ENCODE measurements at regions not wholly inside any gene's neighbourhood (a gene's known extent, or its start where the extent isn't known, plus 50 kb on each side); places are given as distances from the start of the nearest gene placed in this dataset.

DNA sequence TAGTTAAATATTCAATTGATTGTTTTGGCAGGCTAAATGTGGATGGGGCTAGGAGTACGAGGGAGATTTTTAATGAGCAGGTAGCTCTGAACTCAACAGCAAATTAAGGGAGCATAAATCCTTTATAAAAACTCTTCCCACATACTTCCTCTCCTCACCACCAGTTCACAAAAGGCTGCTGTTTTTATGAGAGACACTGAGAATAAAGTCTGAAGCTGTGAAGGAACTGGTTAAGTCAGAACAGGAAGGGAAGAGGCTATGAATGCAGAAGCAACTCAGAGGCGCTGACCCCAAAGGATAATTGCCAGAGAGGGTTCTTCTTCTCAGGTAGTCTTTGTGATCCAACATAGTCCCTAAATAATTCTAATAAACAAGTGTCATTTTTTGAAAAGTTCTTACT lies 406.1 kb downstream of the GPM6A start:
- POLR2A ChIA-PET, result no interaction called here
- Mint-ChIP-seq H3K36me3 (ENCODE audit: low read depth) (no peaks in the 10 kb centered on the region), H3K27ac (no peak overlapping the region), H3K4me3 (no peak overlapping the region), H3K9me3 (ENCODE audit: insufficient read depth) (no peaks in the 10 kb centered on the region), H3K27me3 (ENCODE audit: low read depth) (no peaks in the 10 kb centered on the region), H3K4me1 (ENCODE audit: low read depth) (no peaks in the 10 kb centered on the region)
- CTCF ChIA-PET, result no interaction called here
- DNase-seq (no peak), ATAC-seq (no peak)

- Mint-ChIP-seq H3K27ac (no peak overlapping the region), H3K27me3 (ENCODE audit: low read depth) (no peaks in the 10 kb centered on the region), H3K9me3 (ENCODE audit: insufficient read depth) (peaks cover 6% of the 10 kb centered on the region), H3K4me1 (ENCODE audit: low read depth) (no peaks in the 10 kb centered on the region), H3K4me3 (no peak overlapping the region), H3K36me3 (ENCODE audit: low read depth) (no peaks in the 10 kb centered on the region)
- DNase-seq, result no peak
- ATAC-seq, result no peak
- CTCF ChIA-PET, result no interaction called here
- POLR2A ChIA-PET, result no interaction called here
Observed at GRCh38 chr4:175407926-175408325, 404.1 kb downstream of the GPM6A start.

- ChIA-PET CTCF (no interaction called here), POLR2A (no interaction called here)
- H3K9me3 Mint-ChIP-seq (ENCODE audit: insufficient read depth), result peaks cover 16% of the 10 kb centered on the region
- no peak overlapping the region for H3K27ac Mint-ChIP-seq
- H3K27me3 Mint-ChIP-seq (ENCODE audit: low read depth), result no peaks in the 10 kb centered on the region
- H3K4me1 Mint-ChIP-seq (ENCODE audit: low read depth), result peaks cover 4% of the 10 kb centered on the region
- no peak overlapping the region for H3K4me3 Mint-ChIP-seq
- DNase-seq, result no peak
- ATAC-seq, result no peak
- no peaks in the 10 kb centered on the region for H3K36me3 Mint-ChIP-seq (ENCODE audit: low read depth)
Observed at GRCh38 chr4:175411251-175411650, 400.8 kb downstream of the GPM6A start.

DNA sequence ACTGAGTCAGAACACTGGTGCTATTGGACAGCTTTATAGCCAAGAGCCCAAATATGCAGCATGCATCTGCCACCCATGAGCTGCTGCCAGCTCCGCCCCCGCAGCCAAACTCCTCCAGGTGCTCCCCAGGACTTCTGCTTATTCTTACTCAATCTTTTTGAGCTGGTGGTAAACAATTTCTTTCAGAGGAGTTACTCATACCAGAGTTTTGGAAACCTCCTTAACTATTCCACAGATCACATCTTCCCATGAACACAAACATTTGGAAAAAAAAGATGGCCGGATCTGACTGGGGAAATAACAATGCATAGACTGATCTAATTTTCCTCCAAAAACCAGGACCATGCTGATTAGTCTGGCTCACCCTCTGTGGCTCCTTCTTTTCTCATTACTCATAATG lies 399.9 kb downstream of the GPM6A start:
- Mint-ChIP-seq H3K27me3 (ENCODE audit: low read depth) (no peaks in the 10 kb centered on the region), H3K4me3 (no peak overlapping the region), H3K27ac (no peak overlapping the region), H3K9me3 (ENCODE audit: insufficient read depth) (peaks cover 16% of the 10 kb centered on the region), H3K36me3 (ENCODE audit: low read depth) (no peaks in the 10 kb centered on the region), H3K4me1 (ENCODE audit: low read depth) (peaks cover 4% of the 10 kb centered on the region)
- no peak for DNase-seq
- ATAC-seq, result no peak
- ChIA-PET POLR2A (no interaction called here), CTCF (no interaction called here)

DNA sequence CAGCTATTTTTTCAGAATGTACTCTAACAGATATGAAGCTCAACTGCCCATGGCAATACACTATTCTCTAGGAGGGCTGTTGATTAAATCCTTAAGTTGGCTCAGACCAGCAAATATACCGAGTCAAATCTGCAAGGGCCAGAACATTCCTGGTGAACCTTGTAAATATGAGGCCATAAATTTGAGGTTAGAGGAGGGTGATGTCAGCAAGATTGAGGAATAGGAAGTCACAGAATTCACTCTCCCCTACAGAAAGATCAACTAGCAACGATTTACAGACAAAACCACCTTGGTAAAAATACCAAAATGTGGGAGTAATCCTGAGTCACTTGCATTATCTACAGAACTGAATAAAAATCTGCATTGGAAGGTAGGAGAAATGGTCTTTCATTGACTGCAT lies 399.3 kb downstream of the GPM6A start:
- ChIA-PET POLR2A (no interaction called here), CTCF (no interaction called here)
- DNase-seq (no peak), ATAC-seq (no peak)
- peaks cover 4% of the 10 kb centered on the region for H3K4me1 Mint-ChIP-seq (ENCODE audit: low read depth)
- H3K4me3 Mint-ChIP-seq, result no peak overlapping the region
- no peak overlapping the region for H3K27ac Mint-ChIP-seq
- H3K36me3 Mint-ChIP-seq (ENCODE audit: low read depth), result no peaks in the 10 kb centered on the region
- peaks cover 16% of the 10 kb centered on the region for H3K9me3 Mint-ChIP-seq (ENCODE audit: insufficient read depth)
- no peaks in the 10 kb centered on the region for H3K27me3 Mint-ChIP-seq (ENCODE audit: low read depth)

DNA sequence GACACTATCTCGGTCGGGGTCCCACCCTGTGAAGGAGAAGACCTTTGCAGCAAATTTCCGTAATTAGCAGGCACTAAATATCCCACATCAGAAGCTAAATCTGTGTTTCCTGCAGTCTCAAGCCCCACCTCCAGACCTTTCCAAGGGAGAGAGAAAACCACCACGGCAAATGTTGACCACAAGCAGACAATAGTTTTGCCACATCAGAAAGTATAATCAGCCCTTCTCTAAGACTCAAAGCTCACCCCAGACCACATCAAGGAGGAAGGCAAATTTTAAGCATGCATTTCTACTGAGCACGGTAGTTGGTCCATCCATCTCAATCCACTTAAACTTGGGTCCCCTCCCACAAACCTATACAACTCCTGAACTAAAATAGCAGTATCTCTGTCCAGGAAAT lies 398.5 kb downstream of the GPM6A start:
- ATAC-seq (no peak), DNase-seq (no peak)
- ChIA-PET POLR2A (no interaction called here), CTCF (no interaction called here)
- H3K36me3 Mint-ChIP-seq (ENCODE audit: low read depth), result no peaks in the 10 kb centered on the region
- H3K4me1 Mint-ChIP-seq (ENCODE audit: low read depth), result peaks cover 4% of the 10 kb centered on the region
- no peak overlapping the region for H3K27ac Mint-ChIP-seq
- peaks cover 16% of the 10 kb centered on the region for H3K9me3 Mint-ChIP-seq (ENCODE audit: insufficient read depth)
- no peaks in the 10 kb centered on the region for H3K27me3 Mint-ChIP-seq (ENCODE audit: low read depth)
- H3K4me3 Mint-ChIP-seq, result no peak overlapping the region

DNA sequence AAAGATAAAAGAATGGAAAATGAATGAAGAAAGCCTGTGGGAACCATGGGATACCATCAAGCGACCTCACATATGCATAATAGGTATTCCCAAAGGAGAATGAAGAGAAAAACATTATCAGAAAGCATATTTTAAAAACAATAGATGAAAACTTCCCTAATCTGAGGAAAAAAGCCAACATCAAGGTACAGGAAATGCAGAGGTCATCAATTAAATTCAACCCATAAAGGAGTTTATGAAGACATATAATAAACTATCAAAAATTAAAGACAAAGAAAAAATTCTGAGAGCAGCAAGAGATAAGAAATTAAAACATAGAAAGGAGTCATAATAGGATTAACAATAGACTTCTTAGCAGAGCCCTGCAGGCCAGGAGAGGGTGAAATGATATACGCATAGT lies 397.5 kb downstream of the GPM6A start:
- Mint-ChIP-seq H3K27ac (no peak overlapping the region), H3K4me3 (no peak overlapping the region), H3K27me3 (ENCODE audit: low read depth) (no peaks in the 10 kb centered on the region), H3K4me1 (ENCODE audit: low read depth) (peaks cover 4% of the 10 kb centered on the region), H3K9me3 (ENCODE audit: insufficient read depth) (peaks cover 16% of the 10 kb centered on the region), H3K36me3 (ENCODE audit: low read depth) (no peaks in the 10 kb centered on the region)
- no peak for DNase-seq
- CTCF ChIA-PET, result no interaction called here
- ATAC-seq, result no peak
- POLR2A ChIA-PET, result no interaction called here

GRCh38 chr4:175418516-175418915 lies 393.5 kb downstream of the GPM6A start:
- no peaks in the 10 kb centered on the region for H3K36me3 Mint-ChIP-seq (ENCODE audit: low read depth)
- CTCF ChIA-PET, result no interaction called here
- ATAC-seq (no peak), DNase-seq (no peak)
- POLR2A ChIA-PET, result no interaction called here
- H3K4me1 Mint-ChIP-seq (ENCODE audit: low read depth), result peaks cover 3% of the 10 kb centered on the region
- no peaks in the 10 kb centered on the region for H3K27me3 Mint-ChIP-seq (ENCODE audit: low read depth)
- H3K27ac Mint-ChIP-seq, result no peak overlapping the region
- H3K4me3 Mint-ChIP-seq, result no peak overlapping the region
- peaks cover 9% of the 10 kb centered on the region for H3K9me3 Mint-ChIP-seq (ENCODE audit: insufficient read depth)

DNA sequence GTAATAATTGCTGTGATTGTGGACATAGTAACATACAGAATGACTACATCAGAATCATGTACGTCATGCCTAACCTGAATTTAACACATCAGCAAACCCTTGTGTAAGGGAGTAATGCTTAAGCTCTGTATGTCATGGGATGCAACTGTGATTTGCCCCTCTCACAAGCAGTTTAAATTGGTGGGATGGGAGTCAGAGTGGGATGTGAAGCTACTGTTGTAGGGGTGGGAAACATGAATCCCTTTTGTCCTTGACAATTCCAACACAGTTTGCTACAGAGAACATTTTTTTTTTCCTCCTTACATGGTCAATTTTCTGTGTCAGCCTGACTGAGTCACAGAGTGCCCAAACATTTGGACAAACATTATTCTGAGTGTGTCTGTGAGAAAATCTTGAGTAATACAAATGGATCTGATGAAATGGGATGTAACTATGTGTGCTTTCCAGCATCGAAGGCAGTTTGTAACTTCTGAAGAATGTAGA lies 392.8 kb downstream of the GPM6A start:
- no peak for ATAC-seq
- DNase-seq, result no peak
- POLR2A ChIA-PET, result no interaction called here

GRCh38 chr4:175421506-175421905 lies 390.6 kb downstream of the GPM6A start:
- Mint-ChIP-seq H3K9me3 (ENCODE audit: insufficient read depth) (no peaks in the 10 kb centered on the region), H3K4me3 (no peak overlapping the region), H3K4me1 (ENCODE audit: low read depth) (no peaks in the 10 kb centered on the region), H3K36me3 (ENCODE audit: low read depth) (no peaks in the 10 kb centered on the region), H3K27me3 (ENCODE audit: low read depth) (no peaks in the 10 kb centered on the region), H3K27ac (no peak overlapping the region)
- ChIA-PET CTCF (no interaction called here), POLR2A (no interaction called here)
- DNase-seq (no peak), ATAC-seq (no peak)

More for the DNA sequence above, 392.8 kb downstream of the GPM6A start:
- Mint-ChIP-seq H3K27ac (no peak overlapping the region), H3K4me1 (ENCODE audit: low read depth) (no peaks in the 10 kb centered on the region), H3K4me3 (no peak overlapping the region), H3K36me3 (ENCODE audit: low read depth) (no peaks in the 10 kb centered on the region), H3K27me3 (ENCODE audit: low read depth) (no peaks in the 10 kb centered on the region), H3K9me3 (ENCODE audit: insufficient read depth) (peaks cover 2% of the 10 kb centered on the region)
- CTCF ChIA-PET, result no interaction called here

GRCh38 chr4:175422331-175422730 lies 389.7 kb downstream of the GPM6A start:
- Mint-ChIP-seq H3K4me3 (no peak overlapping the region), H3K36me3 (ENCODE audit: low read depth) (no peaks in the 10 kb centered on the region), H3K27me3 (ENCODE audit: low read depth) (no peaks in the 10 kb centered on the region), H3K9me3 (ENCODE audit: insufficient read depth) (no peaks in the 10 kb centered on the region), H3K27ac (no peak overlapping the region), H3K4me1 (ENCODE audit: low read depth) (no peaks in the 10 kb centered on the region)
- DNase-seq, result no peak
- ChIA-PET POLR2A (no interaction called here), CTCF (no interaction called here)
- ATAC-seq, result no peak

DNA sequence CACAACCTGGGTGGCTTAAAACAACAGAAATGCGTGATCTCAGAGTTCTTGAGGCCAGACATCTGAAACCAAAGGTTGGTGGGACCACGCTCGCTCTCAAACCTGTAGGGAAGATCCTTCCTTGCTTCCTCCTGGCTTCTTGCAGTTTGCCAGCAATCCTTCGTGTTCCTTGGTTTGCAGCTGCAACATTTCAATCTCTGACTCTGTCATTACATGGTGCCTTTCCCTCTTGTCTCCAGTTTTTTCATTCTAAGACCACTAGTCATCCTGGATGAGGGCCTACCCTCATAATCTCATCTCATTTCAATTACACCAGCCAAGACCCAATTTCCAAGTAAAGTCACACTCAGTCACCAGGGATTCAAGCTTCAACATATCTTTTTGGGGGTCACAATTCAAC lies 388.0 kb downstream of the GPM6A start:
- CTCF ChIA-PET, result no interaction called here
- DNase-seq (no peak), ATAC-seq (no peak)
- no peak overlapping the region for H3K27ac Mint-ChIP-seq
- H3K4me3 Mint-ChIP-seq, result no peak overlapping the region
- no peaks in the 10 kb centered on the region for H3K4me1 Mint-ChIP-seq (ENCODE audit: low read depth)
- H3K36me3 Mint-ChIP-seq (ENCODE audit: low read depth), result no peaks in the 10 kb centered on the region
- no peaks in the 10 kb centered on the region for H3K9me3 Mint-ChIP-seq (ENCODE audit: insufficient read depth)
- H3K27me3 Mint-ChIP-seq (ENCODE audit: low read depth), result no peaks in the 10 kb centered on the region
- POLR2A ChIA-PET, result no interaction called here

DNA sequence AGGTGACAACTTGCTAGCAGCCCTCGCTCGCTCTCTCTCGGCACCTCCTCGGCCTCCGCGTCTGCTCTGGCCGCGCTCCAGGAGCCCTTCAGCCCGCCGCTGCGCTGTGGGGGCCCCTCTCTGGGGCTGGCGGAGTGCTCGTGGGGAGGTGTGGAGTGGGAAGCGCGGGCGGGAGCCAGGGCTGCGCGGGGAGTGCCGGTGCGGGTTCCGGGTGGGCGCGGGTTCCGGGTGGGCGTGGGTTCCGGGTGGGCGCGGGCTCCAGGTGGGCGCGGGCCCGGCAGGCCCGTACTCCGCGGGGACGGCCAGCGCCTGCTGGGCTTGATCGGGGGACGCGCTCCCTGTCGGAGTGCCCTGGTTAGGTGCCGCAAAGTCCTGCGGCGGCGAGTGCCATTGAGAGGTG lies 384.3 kb downstream of the GPM6A start:
- Mint-ChIP-seq H3K27me3 (ENCODE audit: low read depth) (no peaks in the 10 kb centered on the region), H3K4me1 (ENCODE audit: low read depth) (no peaks in the 10 kb centered on the region), H3K27ac (no peak overlapping the region), H3K4me3 (no peak overlapping the region), H3K9me3 (ENCODE audit: insufficient read depth) (no peaks in the 10 kb centered on the region), H3K36me3 (ENCODE audit: low read depth) (no peaks in the 10 kb centered on the region)
- ATAC-seq (no peak), DNase-seq (no peak)
- ChIA-PET CTCF (no interaction called here), POLR2A (no interaction called here)

Measured in activated CD8-positive, alpha-beta T cell treated with anti-CD3 and anti-CD28 coated beads, Interleukin-2, amount 10 ng/mL, durations not matched to agents 7 days and 5 days (primary cell).